Spinal cord (tissue), 9 donors: ENCODE measurements at regions not wholly inside any gene's neighbourhood (a gene's known extent, or its start where the extent isn't known, plus 50 kb on each side); places are given as distances from the start of the nearest gene placed in this dataset.
"Not testable (repeated sequence)": the region's sequence is repeated elsewhere in the genome, so short reads cannot be mapped to it uniquely, and the experiment has no call there.

Source experiments
- DNase-seq, 6 donors: peaks; one replicate each; pipeline versions ENCODE4 v3.0.0 to v3.0.0-alpha.2; 2013 to 2015; ENCODE audit warnings: low spot score in 6 of 6, low read depth in 4 of 6
- H3K27ac ChIP-seq: one replicate; pipeline ENCODE4 v1.5.1; 2013; ENCODE audit warnings: low read depth, low read length, control low read depth
- H3K27me3 ChIP-seq: one replicate; pipeline ENCODE4 v1.6.1; 2013; ENCODE audit warnings: low read length; ENCODE audit not compliant: control insufficient read depth, insufficient read depth
- H3K36me3 ChIP-seq: one replicate; pipeline ENCODE4 v1.6.1; 2013; ENCODE audit warnings: low read length; ENCODE audit not compliant: control insufficient read depth, insufficient read depth
- H3K4me1 ChIP-seq: one replicate; pipeline ENCODE4 v1.6.1; 2013; ENCODE audit warnings: low read length; ENCODE audit not compliant: control insufficient read depth, insufficient read depth
- H3K4me3 ChIP-seq: one replicate; pipeline ENCODE4 v1.5.1; 2013; ENCODE audit warnings: low read depth, low read length, control low read depth
- H3K9me3 ChIP-seq: one replicate; pipeline ENCODE4 v1.6.1; 2013; ENCODE audit warnings: low read length; ENCODE audit not compliant: control insufficient read depth, insufficient read depth
- WGBS: methylation state at CpG from one replicate; pipeline ENCODE4 v1.1.5; 2013; ENCODE audit warnings: missing lambda C conversion rate; ENCODE audit not compliant: insufficient coverage; 5-methylcytosine and 5-hydroxymethylcytosine counted together
- donor health status: healthy.

DNA sequence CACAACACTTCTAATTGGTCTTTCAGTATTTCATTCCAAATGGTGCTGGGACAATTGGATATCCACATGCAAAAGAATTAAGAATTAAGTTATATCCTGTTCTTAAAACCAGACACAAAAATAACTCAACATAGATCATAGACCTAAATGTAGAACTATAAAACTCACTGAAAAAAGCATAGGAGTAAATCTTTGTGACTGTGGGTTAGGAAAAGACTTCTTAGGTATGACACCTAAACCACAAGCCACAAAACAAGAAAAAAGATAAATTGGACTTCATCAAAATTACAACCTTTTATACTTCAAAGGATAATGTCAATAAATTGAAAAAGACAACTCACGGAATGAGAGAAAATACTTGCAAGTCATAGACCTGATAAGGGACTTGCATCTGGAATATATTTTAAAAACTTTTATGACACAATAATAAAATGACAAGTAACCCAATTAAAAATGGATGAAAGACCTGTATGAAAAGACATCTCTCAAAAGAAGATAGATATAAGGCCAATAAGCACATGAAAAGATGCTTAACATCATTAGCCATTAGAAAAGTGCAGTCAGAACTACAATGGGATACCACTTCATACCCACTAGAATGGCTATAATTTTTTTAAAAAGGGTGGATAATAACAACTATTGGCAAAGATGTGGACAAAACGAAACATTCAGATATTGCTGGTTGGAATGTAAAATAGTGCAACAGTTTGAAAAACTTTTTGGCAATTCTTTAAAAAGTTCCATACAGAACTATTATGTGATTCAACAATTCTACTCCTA lies 72.5 kb upstream of the SLC38A4 start:
- no peaks in the 10 kb centered on the region for H3K4me1 ChIP-seq
- H3K36me3 ChIP-seq = no peaks in the 10 kb centered on the region
- H3K27me3 ChIP-seq = no peaks in the 10 kb centered on the region
- no CpG with 5 or more reads among the region's 2 CpGs for WGBS
- no peaks in the 10 kb centered on the region for H3K9me3 ChIP-seq
- no peak overlapping the region for H3K4me3 ChIP-seq
- DNase-seq = no peak
- no peak overlapping the region for H3K27ac ChIP-seq

GRCh38 chr12:46898989-46899388 lies 73.2 kb upstream of the SLC38A4 start:
- Histone ChIP-seq H3K4me1 (no peaks in the 10 kb centered on the region), H3K36me3 (no peaks in the 10 kb centered on the region), H3K9me3 (no peaks in the 10 kb centered on the region), H3K27me3 (no peaks in the 10 kb centered on the region), H3K27ac (no peak overlapping the region), H3K4me3 (no peak overlapping the region)
- DNase-seq = no peak
- WGBS = no CpG with 5 or more reads among the region's 1 CpG

GRCh38 chr12:46900734-46901463 lies 75.1 kb upstream of the SLC38A4 start:
- no peak for DNase-seq
- Histone ChIP-seq H3K27me3 (no peaks in the 10 kb centered on the region), H3K27ac (no peak overlapping the region), H3K4me1 (no peaks in the 10 kb centered on the region), H3K9me3 (no peaks in the 10 kb centered on the region), H3K36me3 (no peaks in the 10 kb centered on the region), H3K4me3 (no peak overlapping the region)
- WGBS = 100% methylated on average over 2 of the region's 3 CpGs

- DNase-seq = no peak
- H3K9me3 ChIP-seq = no peaks in the 10 kb centered on the region
- no peaks in the 10 kb centered on the region for H3K4me1 ChIP-seq
- H3K27ac ChIP-seq = no peak overlapping the region
- H3K27me3 ChIP-seq = no peaks in the 10 kb centered on the region
- WGBS = no CpG with 5 or more reads among the region's 3 CpGs
- H3K36me3 ChIP-seq = no peaks in the 10 kb centered on the region
- H3K4me3 ChIP-seq = no peak overlapping the region
Measured at GRCh38 chr12:46901464-46902205, 75.8 kb upstream of the SLC38A4 start.

- no peak overlapping the region for H3K4me3 ChIP-seq
- H3K27me3 ChIP-seq = no peaks in the 10 kb centered on the region
- 95% methylated on average over 2 of the region's 2 CpGs for WGBS
- no peak overlapping the region for H3K27ac ChIP-seq
- H3K36me3 ChIP-seq = no peaks in the 10 kb centered on the region
- DNase-seq = no peak
- H3K4me1 ChIP-seq = no peaks in the 10 kb centered on the region
- no peaks in the 10 kb centered on the region for H3K9me3 ChIP-seq
Measured at GRCh38 chr12:46903058-46903457, 77.3 kb upstream of the SLC38A4 start.

DNA sequence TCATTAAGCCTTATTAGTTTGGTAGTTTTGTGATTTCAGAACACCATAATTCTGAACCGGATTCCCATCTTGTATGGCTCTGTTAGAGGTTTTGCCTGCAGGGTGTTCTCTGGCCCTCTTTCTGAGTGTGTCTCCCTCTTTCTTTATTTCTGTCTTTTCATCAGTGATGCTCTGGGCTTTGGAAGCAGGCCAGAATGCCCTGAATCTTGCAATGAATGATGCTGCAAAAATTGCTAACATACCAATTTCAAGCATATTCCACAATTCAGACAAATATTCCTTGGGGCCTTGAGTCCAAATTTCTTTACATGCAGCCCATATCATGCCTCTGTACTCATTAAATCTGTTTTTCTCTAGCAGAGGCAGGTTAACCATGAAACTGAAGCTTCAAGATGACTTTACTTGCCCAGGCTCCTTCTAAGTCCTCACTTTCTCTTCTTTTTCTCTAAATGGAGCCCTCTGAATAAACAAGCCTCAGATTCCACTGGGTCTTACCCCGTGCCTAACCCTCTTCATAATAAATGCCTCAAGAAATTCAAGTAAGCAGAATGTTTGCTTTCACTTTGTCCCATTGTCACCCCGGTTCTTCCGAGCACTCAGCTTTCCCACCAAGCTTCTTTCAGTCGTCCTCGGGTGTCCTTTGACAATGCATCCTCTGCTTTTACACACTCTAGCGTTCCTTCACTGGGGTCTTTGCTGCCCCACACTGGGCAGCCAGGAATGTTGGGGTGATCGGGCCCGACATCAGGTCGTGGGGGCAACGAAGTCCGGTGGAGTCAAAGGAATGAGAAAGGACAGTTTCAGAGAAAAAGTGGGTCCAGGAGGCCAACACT lies 78.8 kb upstream of the SLC38A4 start:
- H3K4me1 ChIP-seq = no peaks in the 10 kb centered on the region
- no peaks in the 10 kb centered on the region for H3K27me3 ChIP-seq
- no peak overlapping the region for H3K27ac ChIP-seq
- H3K4me3 ChIP-seq = no peak overlapping the region
- 80% methylated on average over 12 of the region's 12 CpGs for WGBS
- H3K9me3 ChIP-seq = no peaks in the 10 kb centered on the region
- H3K36me3 ChIP-seq = no peaks in the 10 kb centered on the region
- DNase-seq = peak in 1 of 6 donors; percentile 4

GRCh38 chr12:46905239-46905627 lies 79.4 kb upstream of the SLC38A4 start:
- not testable (repeated sequence) for H3K27me3 ChIP-seq, H3K4me3 ChIP-seq, DNase-seq, H3K9me3 ChIP-seq, H3K4me1 ChIP-seq, H3K36me3 ChIP-seq, H3K27ac ChIP-seq
- WGBS = 47% methylated on average over 4 of the region's 4 CpGs

DNA sequence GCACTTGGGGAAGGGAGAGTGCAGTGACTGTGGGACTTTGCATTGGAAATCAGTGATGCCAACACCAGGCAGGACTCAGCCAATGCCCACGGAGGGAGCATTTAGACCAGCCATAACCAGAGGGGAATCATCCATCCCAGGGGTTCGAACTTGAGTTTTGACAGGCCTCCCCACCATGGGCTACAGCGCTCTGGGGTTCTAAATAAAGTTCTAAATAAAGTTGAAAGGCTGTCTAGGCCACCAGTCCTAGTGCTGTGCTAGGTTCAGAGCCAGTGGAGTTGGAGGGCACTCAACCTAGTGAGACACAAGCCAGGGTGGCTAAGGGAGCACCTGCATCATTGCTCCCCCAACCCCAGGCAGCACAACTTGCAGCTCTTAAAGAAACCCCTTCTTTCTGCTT lies 82.0 kb upstream of the SLC38A4 start:
- Histone ChIP-seq H3K9me3 (no peaks in the 10 kb centered on the region), H3K36me3 (no peaks in the 10 kb centered on the region), H3K27ac (no peak overlapping the region), H3K4me1 (no peaks in the 10 kb centered on the region), H3K27me3 (no peaks in the 10 kb centered on the region), H3K4me3 (no peak overlapping the region)
- DNase-seq = no peak
- WGBS = 97% methylated on average over 3 of the region's 3 CpGs

- Histone ChIP-seq H3K4me1 (no peaks in the 10 kb centered on the region), H3K36me3 (no peaks in the 10 kb centered on the region), H3K27me3 (no peaks in the 10 kb centered on the region), H3K9me3 (no peaks in the 10 kb centered on the region), H3K4me3 (no peak overlapping the region), H3K27ac (no peak overlapping the region)
- 89% methylated on average over 1 of the region's 2 CpGs for WGBS
- no peak for DNase-seq
Measured at GRCh38 chr12:46908236-46908935, 82.6 kb upstream of the SLC38A4 start.
